ENCODE measurements at regions not wholly inside any gene's neighbourhood (a gene's known extent, or its start where the extent isn't known, plus 50 kb on each side); places are given as distances from the start of the nearest gene placed in this dataset.

DNA sequence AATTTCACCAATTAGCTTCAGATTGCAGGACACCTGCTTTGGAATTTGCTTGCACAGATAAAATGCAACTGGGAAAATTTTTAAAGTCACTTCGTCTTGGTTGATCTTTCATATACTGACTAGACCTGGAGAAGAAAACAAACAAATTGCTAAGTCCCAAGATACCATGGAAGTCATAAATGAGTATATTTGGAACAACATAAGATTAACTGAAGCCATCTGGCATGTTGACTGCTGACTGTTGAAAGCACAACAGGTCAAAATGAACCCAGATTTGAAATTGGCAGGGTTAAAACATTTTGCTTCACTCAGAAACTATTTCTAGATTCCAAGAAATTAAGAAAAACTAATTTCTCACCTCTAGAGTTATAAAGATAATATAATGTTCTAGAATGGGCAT is 470.7 kb downstream of the LPIN1 start:
- no peak for DNase-seq (ENCODE audit: low read depth)
- TF ChIP-seq, protein P1, sequence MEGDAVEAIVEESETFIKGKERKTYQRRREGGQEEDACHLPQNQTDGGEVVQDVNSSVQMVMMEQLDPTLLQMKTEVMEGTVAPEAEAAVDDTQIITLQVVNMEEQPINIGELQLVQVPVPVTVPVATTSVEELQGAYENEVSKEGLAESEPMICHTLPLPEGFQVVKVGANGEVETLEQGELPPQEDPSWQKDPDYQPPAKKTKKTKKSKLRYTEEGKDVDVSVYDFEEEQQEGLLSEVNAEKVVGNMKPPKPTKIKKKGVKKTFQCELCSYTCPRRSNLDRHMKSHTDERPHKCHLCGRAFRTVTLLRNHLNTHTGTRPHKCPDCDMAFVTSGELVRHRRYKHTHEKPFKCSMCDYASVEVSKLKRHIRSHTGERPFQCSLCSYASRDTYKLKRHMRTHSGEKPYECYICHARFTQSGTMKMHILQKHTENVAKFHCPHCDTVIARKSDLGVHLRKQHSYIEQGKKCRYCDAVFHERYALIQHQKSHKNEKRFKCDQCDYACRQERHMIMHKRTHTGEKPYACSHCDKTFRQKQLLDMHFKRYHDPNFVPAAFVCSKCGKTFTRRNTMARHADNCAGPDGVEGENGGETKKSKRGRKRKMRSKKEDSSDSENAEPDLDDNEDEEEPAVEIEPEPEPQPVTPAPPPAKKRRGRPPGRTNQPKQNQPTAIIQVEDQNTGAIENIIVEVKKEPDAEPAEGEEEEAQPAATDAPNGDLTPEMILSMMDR (conservative IDR thresholded peaks at IDR 0.05; ENCODE audit: low read depth, low read length): no peak
- no peak overlapping the region for H3K4me3 ChIP-seq (ENCODE audit: low read depth, low read length)

DNA sequence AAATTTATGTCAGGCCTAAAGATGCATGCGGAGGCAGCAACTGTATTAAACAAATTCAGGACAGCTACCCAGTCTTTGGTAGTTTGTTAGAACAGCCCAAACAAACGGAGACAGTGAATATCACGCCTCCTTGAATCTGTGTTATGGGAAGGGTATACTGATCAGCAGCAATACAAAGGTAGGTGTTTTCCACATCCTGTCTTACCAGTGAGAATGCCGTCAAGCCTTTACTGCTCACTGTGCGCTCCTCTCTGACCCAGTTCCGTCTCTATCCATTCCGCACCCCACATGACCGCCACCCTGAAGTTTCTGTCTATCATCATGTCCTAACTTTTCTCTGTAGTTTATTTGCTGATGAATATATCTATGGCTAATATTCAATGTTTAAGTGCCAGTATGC is 473.3 kb downstream of the LPIN1 start:
- TF ChIP-seq, protein P1 (conservative IDR thresholded peaks at IDR 0.05; ENCODE audit: low read depth, low read length): no peak
- no peak for DNase-seq (ENCODE audit: low read depth)
- no peak overlapping the region for H3K4me3 ChIP-seq (ENCODE audit: low read depth, low read length)

GRCh38 chr2:12221584-12221983 is 475.2 kb downstream of the LPIN1 start:
- no peak overlapping the region for H3K4me3 ChIP-seq (ENCODE audit: low read depth, low read length)
- no peak for DNase-seq (ENCODE audit: low read depth)
- TF ChIP-seq, protein P1 (conservative IDR thresholded peaks at IDR 0.05; ENCODE audit: low read depth, low read length): no peak

- H3K4me3 ChIP-seq (ENCODE audit: low read depth, low read length): no peak overlapping the region
- TF ChIP-seq, protein P1 (conservative IDR thresholded peaks at IDR 0.05; ENCODE audit: low read depth, low read length): no peak
- no peak for DNase-seq (ENCODE audit: low read depth)
Measured at GRCh38 chr2:12222554-12222953, 476.1 kb downstream of the LPIN1 start.

DNA sequence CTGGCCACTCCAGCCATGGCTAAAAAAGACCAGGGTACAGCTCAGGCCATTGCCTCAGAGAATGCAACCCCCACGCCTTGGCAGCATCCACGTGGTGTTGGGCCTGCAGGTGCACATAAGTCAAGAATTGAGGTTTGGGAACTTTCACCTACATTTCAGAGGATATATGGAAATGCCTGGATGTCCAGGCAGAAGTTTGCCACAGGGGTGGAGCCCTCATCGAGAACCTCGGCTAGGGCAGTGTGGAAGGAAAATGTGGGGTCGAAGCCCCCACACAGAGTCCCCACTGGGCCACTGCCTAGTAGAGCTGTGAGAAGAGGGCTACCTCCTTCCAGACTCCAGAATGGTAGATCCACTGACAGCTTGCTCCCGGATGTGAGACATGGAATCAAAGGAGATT is 477.3 kb downstream of the LPIN1 start:
- no peak overlapping the region for H3K4me3 ChIP-seq (ENCODE audit: low read depth, low read length)

GRCh38 chr2:12226653-12227052 is 480.2 kb downstream of the LPIN1 start:
- TF ChIP-seq, protein P1 (conservative IDR thresholded peaks at IDR 0.05; ENCODE audit: low read depth, low read length): no peak
- H3K4me3 ChIP-seq (ENCODE audit: low read depth, low read length): no peak overlapping the region
- DNase-seq (ENCODE audit: low read depth): no peak

More for the DNA sequence above, 477.3 kb downstream of the LPIN1 start:
- TF ChIP-seq, protein P1 (conservative IDR thresholded peaks at IDR 0.05; ENCODE audit: low read depth, low read length): no peak
- no peak for DNase-seq (ENCODE audit: low read depth)

GRCh38 chr2:12227941-12228608 is 481.6 kb downstream of the LPIN1 start:
- DNase-seq (ENCODE audit: low read depth): peak; percentile 76
- H3K4me3 ChIP-seq (ENCODE audit: low read depth, low read length): no peak overlapping the region
- TF ChIP-seq, protein P1 (conservative IDR thresholded peaks at IDR 0.05; ENCODE audit: low read depth, low read length): no peak

All from choroid plexus epithelial cell (primary cell).